ENCODE measurements at regions not wholly inside any gene's neighbourhood (a gene's known extent, or its start where the extent isn't known, plus 50 kb on each side); places are given as distances from the start of the nearest gene placed in this dataset.

- TF ChIP-seq, protein P1, sequence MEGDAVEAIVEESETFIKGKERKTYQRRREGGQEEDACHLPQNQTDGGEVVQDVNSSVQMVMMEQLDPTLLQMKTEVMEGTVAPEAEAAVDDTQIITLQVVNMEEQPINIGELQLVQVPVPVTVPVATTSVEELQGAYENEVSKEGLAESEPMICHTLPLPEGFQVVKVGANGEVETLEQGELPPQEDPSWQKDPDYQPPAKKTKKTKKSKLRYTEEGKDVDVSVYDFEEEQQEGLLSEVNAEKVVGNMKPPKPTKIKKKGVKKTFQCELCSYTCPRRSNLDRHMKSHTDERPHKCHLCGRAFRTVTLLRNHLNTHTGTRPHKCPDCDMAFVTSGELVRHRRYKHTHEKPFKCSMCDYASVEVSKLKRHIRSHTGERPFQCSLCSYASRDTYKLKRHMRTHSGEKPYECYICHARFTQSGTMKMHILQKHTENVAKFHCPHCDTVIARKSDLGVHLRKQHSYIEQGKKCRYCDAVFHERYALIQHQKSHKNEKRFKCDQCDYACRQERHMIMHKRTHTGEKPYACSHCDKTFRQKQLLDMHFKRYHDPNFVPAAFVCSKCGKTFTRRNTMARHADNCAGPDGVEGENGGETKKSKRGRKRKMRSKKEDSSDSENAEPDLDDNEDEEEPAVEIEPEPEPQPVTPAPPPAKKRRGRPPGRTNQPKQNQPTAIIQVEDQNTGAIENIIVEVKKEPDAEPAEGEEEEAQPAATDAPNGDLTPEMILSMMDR (IDR thresholded peaks at IDR 0.05; ENCODE audit: insufficient read depth, low read depth, low read length), result no peak
- TF ChIP-seq EZH2 (IDR thresholded peaks at IDR 0.05; ENCODE audit: insufficient read depth, low read length), result no peak
These were observed 375.5 kb upstream of the CFAP20DC start for GRCh38 chr3:59425371-59425770.
